Kidney glomerular epithelial cell (primary cell): ENCODE measurements at regions not wholly inside any gene's neighbourhood (a gene's known extent, or its start where the extent isn't known, plus 50 kb on each side); places are given as distances from the start of the nearest gene placed in this dataset.

ENCODE experiments used
- DNase-seq: peaks from one replicate; lab custom pipeline; 2025; lab: John Stamatoyannopoulos, UW

- DNase-seq, result no peak
Observed at GRCh38 chr7:85664341-85664740, 477.5 kb upstream of the SEMA3D start.

GRCh38 chr7:85659364-85659763 is 472.5 kb upstream of the SEMA3D start:
- DNase-seq, result no peak

GRCh38 chr7:85655252-85655651 is 468.4 kb upstream of the SEMA3D start:
- no peak for DNase-seq

- no peak for DNase-seq
Observed at GRCh38 chr7:85644272-85644671, 457.4 kb upstream of the SEMA3D start.

GRCh38 chr7:85641331-85641730 is 454.5 kb upstream of the SEMA3D start:
- DNase-seq, result no peak

- no peak for DNase-seq
Observed at GRCh38 chr7:85638394-85638793, 451.5 kb upstream of the SEMA3D start.

GRCh38 chr7:85634951-85635350 is 448.1 kb upstream of the SEMA3D start:
- DNase-seq, result no peak

GRCh38 chr7:85630904-85631600 is 444.2 kb upstream of the SEMA3D start:
- no peak for DNase-seq

GRCh38 chr7:85627791-85628586 is 441.1 kb upstream of the SEMA3D start:
- no peak for DNase-seq

GRCh38 chr7:85622059-85622458 is 435.2 kb upstream of the SEMA3D start:
- DNase-seq, result no peak

GRCh38 chr7:85620936-85621685 is 434.3 kb upstream of the SEMA3D start:
- no peak for DNase-seq

GRCh38 chr7:85619236-85619635 is 432.4 kb upstream of the SEMA3D start:
- DNase-seq, result no peak

- DNase-seq, result no peak
Observed at GRCh38 chr7:85614684-85615083, 427.8 kb upstream of the SEMA3D start.

- DNase-seq, result no peak
Observed at GRCh38 chr7:85612514-85612913, 425.7 kb upstream of the SEMA3D start.

GRCh38 chr7:85608804-85609203 is 421.9 kb upstream of the SEMA3D start:
- no peak for DNase-seq

- no peak for DNase-seq
Observed at GRCh38 chr7:85602196-85602595, 415.3 kb upstream of the SEMA3D start.

- no peak for DNase-seq
Observed at GRCh38 chr7:85600395-85600794, 413.5 kb upstream of the SEMA3D start.

- no peak for DNase-seq
Observed at GRCh38 chr7:85596827-85597226, 410.0 kb upstream of the SEMA3D start.

GRCh38 chr7:85595750-85596178 is 408.9 kb upstream of the SEMA3D start:
- no peak for DNase-seq

GRCh38 chr7:85593355-85593754 is 406.5 kb upstream of the SEMA3D start:
- DNase-seq, result no peak

- no peak for DNase-seq
Observed at GRCh38 chr7:85587785-85588184, 400.9 kb upstream of the SEMA3D start.

- DNase-seq, result no peak
Observed at GRCh38 chr7:85586091-85586490, 399.2 kb upstream of the SEMA3D start.
